ENCODE measurements at regions not wholly inside any gene's neighbourhood (a gene's known extent, or its start where the extent isn't known, plus 50 kb on each side); places are given as distances from the start of the nearest gene placed in this dataset.

- H3K27me3 ChIP-seq (replicated peaks in 1 of 4; ENCODE audit: control insufficient read depth in 3 of 4, extremely low read depth in 1 of 4, insufficient read depth in 3 of 4, low read length in 3 of 4), result peaks cover 0 to under 1% (median 0%) of the 10 kb centered on the region in 4 experiments; a peak in 1 of 7 replicates
- H4K20me1 ChIP-seq (replicated peaks in 1 of 2; ENCODE audit: control insufficient read depth in 1 of 2, insufficient read depth in 2 of 2, low read length in 2 of 2), result no peaks in the 10 kb centered on the region
- no peaks in the 10 kb centered on the region for H3K36me3 ChIP-seq (ENCODE audit: control insufficient read depth in 2 of 4, insufficient read depth in 4 of 4, low read length in 3 of 4)
- H2AK5ac ChIP-seq (ENCODE audit: low read depth, low read length), result no peak overlapping the region
- no peak for TF ChIP-seq POLR2AphosphoS5 (IDR thresholded peaks at IDR 0.05; ENCODE audit: low read depth, low read length)
- no peak for TF ChIP-seq NANOG (IDR thresholded peaks at IDR 0.05; ENCODE audit: insufficient read depth, low read depth, low read length, poor library complexity, severe bottlenecking)
- TF ChIP-seq SRF (IDR thresholded peaks at IDR 0.05; ENCODE audit: low read depth, low read length), result no peak
- no peak for TF ChIP-seq SP1 (IDR thresholded peaks at IDR 0.05; ENCODE audit: low read depth, low read length)
- no peak for TF ChIP-seq TAF7 (optimal IDR thresholded peaks at IDR 0.05; ENCODE audit: borderline replicate concordance, low read depth, low read length)
- TF ChIP-seq PHF8 (conservative IDR thresholded peaks at IDR 0.05; ENCODE audit: low read depth, low read length), result no peak
- H3K4me1 ChIP-seq (replicated peaks in 1 of 4; ENCODE audit: control insufficient read depth in 3 of 4, insufficient read depth in 4 of 4, low read length in 3 of 4), result no peaks in the 10 kb centered on the region
- no peaks in the 10 kb centered on the region for H3K9me3 ChIP-seq (ENCODE audit: insufficient read depth in 2 of 2, low read depth in 1 of 2, low read length in 1 of 2)
- H3K18ac ChIP-seq (ENCODE audit: extremely low read depth, low read length), result no peak overlapping the region
- no peaks in the 10 kb centered on the region for H3K79me2 ChIP-seq (ENCODE audit: control insufficient read depth in 1 of 2, insufficient read depth in 2 of 2, low read length in 2 of 2)
- no peak overlapping the region for H2BK15ac ChIP-seq (ENCODE audit: low read length)
- no peak overlapping the region for H4K5ac ChIP-seq (ENCODE audit: insufficient read length, low read depth, low read length)
- 75% methylated on average over 1 of the region's 1 CpG; no CpG with 5 or more reads in 1 of the 2 experiments for WGBS, 2 experiments (ENCODE audit: extremely low coverage in 1 of 2, insufficient coverage in 1 of 2, insufficient read length in 1 of 2, insufficient replicate concordance in 2 of 2, low coverage in 1 of 2, low lambda C conversion rate in 2 of 2, missing lambda C conversion rate in 1 of 2)
- no peak overlapping the region for H3K23ac ChIP-seq (ENCODE audit: insufficient read length)
- no peak for DNase-seq (ENCODE audit: low read depth in 1 of 2, low spot score in 2 of 2)
- H2BK5ac ChIP-seq (ENCODE audit: low read depth, low read length), result no peak overlapping the region
- no peak overlapping the region for H3K9ac ChIP-seq (replicated peaks in 1 of 4; ENCODE audit: extremely low read depth in 1 of 4, low read depth in 3 of 4, low read length in 3 of 4)
- FAIRE-seq, result no peak
- H3K4me2 ChIP-seq (ENCODE audit: insufficient read depth in 1 of 2, low read depth in 2 of 2, low read length in 2 of 2), result no peak overlapping the region
- H2BK12ac ChIP-seq (ENCODE audit: low read depth, low read length), result no peak overlapping the region
- H3K56ac ChIP-seq (replicated peaks; ENCODE audit: insufficient read length, low read depth, low read length), result no peak overlapping the region
- no peaks in the 10 kb centered on the region for H3K79me1 ChIP-seq (ENCODE audit: low read depth, low read length)
- no peak overlapping the region for H3K4me3 ChIP-seq (ENCODE audit: extremely low read depth in 1 of 4, insufficient read depth in 2 of 4, low read depth in 3 of 4, low read length in 4 of 4)
- no peak overlapping the region for H3K14ac ChIP-seq (ENCODE audit: insufficient read length)
- no peak overlapping the region for H3K4ac ChIP-seq (replicated peaks; ENCODE audit: insufficient read length, low read depth, low read length)
- ChIA-PET CTCF (ENCODE audit: partially characterized antibody) (interaction anchor here (0.6 to 1.1 kb wide), 2 partner anchors 12 to 173 kb away, joined by 3 read pairs; no protein-coding TSS in a partner anchor), POLR2A (ENCODE audit: partially characterized antibody) (no interaction called here)
- H4K8ac ChIP-seq (ENCODE audit: extremely low read depth, insufficient read depth, low read length), result no peak overlapping the region; the same call in 1 of the 2 replicates
- no peak overlapping the region for H3K27ac ChIP-seq (ENCODE audit: low read depth, low read length)
- no peak overlapping the region for H2BK120ac ChIP-seq (replicated peaks; ENCODE audit: low read depth, low read length)
- H2BK20ac ChIP-seq (ENCODE audit: low read length), result no peak overlapping the region
- no peak overlapping the region for H4K91ac ChIP-seq (replicated peaks; ENCODE audit: insufficient read length, low read length)
- no peak overlapping the region for H2AFZ ChIP-seq (ENCODE audit: low read length)
- H3K23me2 ChIP-seq (ENCODE audit: low read depth, low read length), result no peaks in the 10 kb centered on the region
Measured at GRCh38 chr3:94875149-94875548, 812.3 kb downstream of the NSUN3 start.

Measured in H1 (cell line).